ENCODE measurements at regions not wholly inside any gene's neighbourhood (a gene's known extent, or its start where the extent isn't known, plus 50 kb on each side); places are given as distances from the start of the nearest gene placed in this dataset.
A peak's percentile ranks its signal among the peaks of the same experiment; 100 is the strongest.
"Not testable (repeated sequence)": the region's sequence is repeated elsewhere in the genome, so short reads cannot be mapped to it uniquely, and the experiment has no call there.

GRCh38 chr2:5019324-5019723, 672.9 kb upstream of the SOX11 start:
- no peak for DNase-seq (ENCODE audit: low read depth)
- TF ChIP-seq CTCF (conservative IDR thresholded peaks at IDR 0.05; ENCODE audit: low read depth, low read length): no peak
- H3K4me3 ChIP-seq (ENCODE audit: low read depth, low read length): no peak overlapping the region

GRCh38 chr2:5020116-5020875, 671.9 kb upstream of the SOX11 start:
- TF ChIP-seq CTCF (conservative IDR thresholded peaks at IDR 0.05; ENCODE audit: low read depth, low read length): no peak
- no peak for DNase-seq (ENCODE audit: low read depth)
- no peak overlapping the region for H3K4me3 ChIP-seq (ENCODE audit: low read depth, low read length)

GRCh38 chr2:5021136-5021535, 671.0 kb upstream of the SOX11 start:
- no peak for TF ChIP-seq CTCF (conservative IDR thresholded peaks at IDR 0.05; ENCODE audit: low read depth, low read length)
- no peak overlapping the region for H3K4me3 ChIP-seq (ENCODE audit: low read depth, low read length)
- peak; percentile 3 for DNase-seq (ENCODE audit: low read depth)

DNA sequence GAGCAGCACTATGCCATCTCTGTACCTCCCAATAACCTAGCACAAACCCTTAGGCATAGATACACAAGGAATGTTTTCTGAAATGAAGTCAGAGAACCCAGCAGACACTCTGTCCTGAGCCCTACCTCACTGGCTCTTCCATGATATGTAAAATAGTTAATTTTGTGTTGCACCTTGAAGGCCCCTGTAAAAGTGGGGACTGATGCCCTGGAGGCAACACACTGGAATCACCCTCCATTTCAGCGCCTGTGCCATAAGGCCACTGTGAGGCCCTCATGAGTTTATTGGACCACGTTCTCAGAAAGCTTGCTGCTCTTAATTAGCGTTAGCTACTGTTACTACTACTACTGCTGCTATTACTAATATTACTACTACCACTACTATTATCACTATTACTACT, 670.1 kb upstream of the SOX11 start:
- no peak for DNase-seq (ENCODE audit: low read depth)
- no peak for TF ChIP-seq CTCF (conservative IDR thresholded peaks at IDR 0.05; ENCODE audit: low read depth, low read length)
- H3K4me3 ChIP-seq (ENCODE audit: low read depth, low read length): no peak overlapping the region

GRCh38 chr2:5022708-5023635, 669.2 kb upstream of the SOX11 start:
- not testable (repeated sequence) for H3K4me3 ChIP-seq (ENCODE audit: low read depth, low read length)

DNA sequence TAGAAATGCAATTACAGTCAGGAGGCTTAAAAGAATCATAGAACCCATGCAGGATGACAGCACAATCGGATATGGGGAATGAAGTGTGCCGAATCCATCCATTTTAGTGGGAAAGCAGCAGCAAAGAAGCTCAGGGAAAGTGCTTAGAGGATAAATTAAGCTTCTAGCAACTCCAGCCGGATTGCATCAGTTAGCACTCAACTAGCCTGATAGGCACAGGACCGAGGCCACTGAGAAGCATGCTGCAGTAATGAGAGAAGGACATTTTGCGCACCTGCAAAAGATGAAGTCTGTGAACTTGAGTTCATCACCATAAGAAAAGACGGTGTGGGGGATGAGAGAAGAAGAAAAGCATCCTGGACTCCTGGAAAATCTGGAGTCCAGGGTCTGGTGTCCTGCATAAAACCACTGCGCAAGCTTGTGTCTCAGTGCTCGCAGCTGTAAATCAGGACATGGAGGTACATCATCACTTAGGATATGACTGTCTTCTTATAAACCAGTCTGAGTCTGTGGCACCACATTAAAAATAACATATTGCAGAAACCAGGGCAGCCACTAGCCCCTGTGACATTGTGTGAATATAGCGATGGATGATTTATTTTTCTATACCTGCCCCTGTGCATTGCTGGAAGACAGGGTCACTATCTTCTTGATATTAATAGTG, 665.5 kb upstream of the SOX11 start:
- no peak for DNase-seq (ENCODE audit: low read depth)
- no peak overlapping the region for H3K4me3 ChIP-seq (ENCODE audit: low read depth, low read length)
- TF ChIP-seq CTCF (conservative IDR thresholded peaks at IDR 0.05; ENCODE audit: low read depth, low read length): no peak

More at GRCh38 chr2:5022708-5023635, 669.2 kb upstream of the SOX11 start:
- not testable (repeated sequence) for DNase-seq (ENCODE audit: low read depth)

DNA sequence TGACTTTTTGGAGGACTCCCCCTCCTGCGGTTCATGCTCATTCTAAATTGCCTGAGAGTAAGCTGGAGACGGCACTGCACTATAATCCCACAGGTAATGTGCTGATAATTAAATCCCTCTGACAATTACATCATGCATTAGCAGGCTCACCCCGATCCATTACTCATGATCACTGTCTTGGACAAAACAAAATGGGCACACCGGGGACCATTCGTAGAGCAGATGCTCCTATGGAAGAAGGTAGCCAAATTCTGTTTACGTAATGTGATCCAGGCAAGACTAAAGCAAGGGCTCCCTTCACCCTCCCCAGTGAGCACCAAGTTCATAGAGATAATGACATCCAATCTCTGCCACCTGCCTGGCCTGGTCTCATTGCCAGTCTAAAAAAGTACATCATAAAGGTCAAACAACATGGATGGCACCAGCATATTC, 657.1 kb upstream of the SOX11 start:
- no peak for DNase-seq (ENCODE audit: low read depth)
- TF ChIP-seq CTCF (conservative IDR thresholded peaks at IDR 0.05; ENCODE audit: low read depth, low read length): no peak
- no peak overlapping the region for H3K4me3 ChIP-seq (ENCODE audit: low read depth, low read length)

Data from choroid plexus epithelial cell (primary cell).